Renal cortex interstitium (tissue), 11 donors: ENCODE measurements at regions not wholly inside any gene's neighbourhood (a gene's known extent, or its start where the extent isn't known, plus 50 kb on each side); places are given as distances from the start of the nearest gene placed in this dataset.

Experiments used
- DNase-seq, 11 donors: peaks; one replicate each; pipeline ENCODE4 v3.0.0-alpha.2; 2013; ENCODE audit warnings: low read depth in 9 of 11, low spot score in 4 of 11; ENCODE audit errors: extremely low read depth in 1 of 11

DNA sequence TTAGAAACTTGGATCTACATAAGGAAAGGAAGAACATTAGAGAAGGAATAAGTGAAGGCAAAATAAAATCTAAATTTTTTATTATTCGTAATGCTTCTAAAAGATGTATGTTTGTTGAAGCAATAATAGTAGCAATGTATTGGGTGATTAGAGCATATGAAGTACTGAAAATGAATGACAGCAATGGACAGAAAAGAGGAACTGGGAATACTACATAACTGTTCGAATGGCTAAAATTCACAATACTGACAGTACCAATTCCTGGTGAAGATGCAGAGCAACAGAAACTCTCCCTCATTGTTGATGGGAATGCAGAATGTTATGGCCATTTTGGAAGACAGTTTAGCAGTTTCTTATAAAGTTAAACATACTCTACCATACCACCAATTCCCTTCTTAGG, 177.3 kb upstream of the SPEF2 start:
- DNase-seq: no peak

DNA sequence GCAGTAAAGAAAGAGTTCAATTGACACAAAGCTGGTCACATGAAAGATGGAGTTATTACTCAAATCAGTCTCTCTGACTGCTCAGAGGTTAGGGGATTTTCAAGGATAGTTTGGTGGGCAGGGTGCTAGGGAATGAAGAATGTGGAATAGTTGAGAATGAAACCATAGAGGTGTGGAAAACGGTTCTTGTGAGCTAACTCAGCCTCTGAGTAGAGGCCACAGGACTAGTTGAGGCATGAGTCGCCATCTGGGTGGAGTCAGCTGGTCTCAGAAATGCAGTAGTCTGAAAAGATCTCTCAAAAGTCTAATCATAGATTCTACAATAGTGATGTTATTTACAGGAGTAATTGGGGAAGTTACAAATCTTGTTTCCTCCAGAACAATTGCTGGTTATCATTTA, 178.9 kb upstream of the SPEF2 start:
- DNase-seq: no peak

DNA sequence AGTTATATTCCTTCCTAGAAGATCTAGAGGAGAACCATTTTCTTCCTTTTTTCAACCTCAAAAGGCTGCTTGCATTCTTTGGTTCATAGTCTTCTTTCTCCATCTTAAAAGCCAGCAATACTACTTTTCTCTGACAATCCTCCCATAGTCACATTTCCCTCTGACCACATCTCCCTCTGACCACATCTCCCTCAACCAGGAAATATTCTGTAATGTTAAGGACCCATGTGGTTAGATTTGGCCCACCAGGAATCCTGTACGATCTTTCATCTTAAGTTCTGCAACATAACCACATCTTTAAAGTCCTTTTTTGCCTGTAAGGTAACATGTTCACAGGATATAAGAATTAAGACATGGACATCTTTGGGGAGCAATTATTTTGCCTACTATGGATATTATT, 179.4 kb upstream of the SPEF2 start:
- no peak for DNase-seq

DNA sequence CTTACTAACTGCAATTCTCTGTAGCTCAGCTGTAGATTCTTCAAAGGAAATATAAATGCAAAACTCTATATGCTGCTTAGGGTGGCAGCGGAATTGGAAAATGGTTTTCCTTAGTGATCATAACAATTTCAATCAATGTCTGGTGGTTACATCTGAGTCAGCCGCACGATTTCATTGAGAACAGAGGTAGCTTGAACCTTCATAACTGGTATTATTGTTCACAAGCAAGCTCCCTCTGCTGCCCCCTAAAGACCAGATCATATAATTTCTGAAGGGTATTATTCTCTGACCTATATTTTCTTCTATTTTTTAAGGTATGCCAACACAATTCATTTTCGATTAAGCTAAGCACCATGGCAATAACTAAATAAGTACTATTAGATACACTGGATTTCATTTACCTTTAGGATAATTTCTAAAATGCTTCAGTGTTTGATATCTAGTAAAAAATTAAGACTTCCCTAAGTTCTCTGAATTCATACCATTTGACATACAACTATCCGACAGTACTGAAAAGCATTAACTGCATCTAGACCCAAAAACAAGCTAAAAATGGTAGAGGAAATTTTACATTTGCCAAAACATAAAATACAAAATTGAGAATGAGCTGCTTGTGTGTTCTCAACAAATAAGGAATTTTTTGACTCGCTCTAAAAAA, 181.1 kb upstream of the SPEF2 start:
- peak in 7 of 11 donors; percentile 8 to 38 (median 12) for DNase-seq

DNA sequence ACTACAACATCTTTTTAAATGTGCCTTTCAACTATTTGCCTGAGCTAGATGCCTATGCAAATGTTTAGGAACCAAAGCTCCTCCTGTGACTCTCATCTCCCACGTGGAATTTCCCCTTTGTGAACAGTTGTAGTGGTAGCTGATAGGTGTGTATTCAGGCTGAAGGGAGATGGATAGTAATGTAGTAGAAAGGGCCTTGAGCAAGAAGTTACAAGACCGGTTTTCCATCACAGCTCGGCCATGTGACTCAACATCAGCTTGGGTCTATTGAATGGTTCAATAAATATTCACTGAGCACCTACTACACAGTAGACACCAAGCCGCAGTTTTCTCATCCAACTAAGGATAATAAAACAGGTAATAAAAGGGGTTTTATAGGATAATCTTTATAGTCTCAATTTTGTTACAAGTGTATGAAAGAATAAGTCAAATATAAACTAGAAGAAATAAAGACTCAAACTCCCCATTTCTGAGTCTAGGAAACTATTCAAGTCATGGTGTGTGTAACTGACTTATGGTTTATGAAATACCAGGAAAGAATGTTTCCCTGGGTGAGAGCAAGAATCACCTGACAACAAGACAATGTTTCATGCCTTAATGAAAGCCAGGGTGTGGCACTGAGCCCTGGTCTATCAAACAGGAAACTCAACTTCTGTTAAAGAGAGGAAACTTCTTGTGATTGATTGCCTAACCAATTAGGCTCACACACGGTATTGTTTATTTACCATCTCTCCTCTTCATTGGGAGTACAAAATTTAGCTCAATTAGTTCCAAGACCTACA, 187.1 kb upstream of the SPEF2 start:
- no peak for DNase-seq

DNA sequence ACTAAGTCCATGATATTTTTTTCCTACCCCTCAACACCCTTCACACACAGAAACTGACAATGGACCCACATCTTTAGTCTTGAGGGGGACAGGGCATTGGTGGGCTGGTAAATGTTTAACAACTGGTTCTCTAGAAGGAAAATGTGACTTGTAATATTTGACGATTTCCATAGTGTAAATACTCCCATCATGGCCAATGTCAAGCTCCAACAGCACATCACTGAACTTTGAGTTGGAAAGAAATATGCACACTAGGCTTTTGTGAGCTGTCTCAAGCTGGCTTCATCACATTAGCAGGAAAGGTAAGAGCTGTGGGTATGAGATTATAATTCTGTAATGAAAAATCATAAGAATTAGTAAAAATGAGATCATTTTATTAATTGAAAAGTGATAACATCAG, 189.9 kb upstream of the PRLR start:
- DNase-seq: no peak

DNA sequence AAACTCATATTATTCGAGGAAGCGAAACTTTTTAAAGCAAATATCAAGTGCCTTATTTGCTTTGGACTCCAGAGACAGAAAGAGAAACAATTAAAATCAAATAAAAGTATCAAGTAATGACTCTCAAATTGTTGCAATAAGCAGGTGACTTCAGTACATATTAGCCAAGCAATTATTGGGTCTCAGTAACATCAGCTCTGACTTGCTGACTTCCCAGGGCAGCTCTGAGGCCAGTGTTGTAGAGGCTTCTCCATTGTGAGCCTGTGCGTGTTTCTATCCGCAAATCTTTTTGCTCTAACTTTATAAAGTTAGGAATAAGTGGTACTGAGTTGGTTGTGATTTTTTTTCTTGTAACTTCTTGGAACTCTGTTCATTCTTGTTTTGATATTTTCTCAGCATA, 186.8 kb upstream of the PRLR start:
- no peak for DNase-seq

DNA sequence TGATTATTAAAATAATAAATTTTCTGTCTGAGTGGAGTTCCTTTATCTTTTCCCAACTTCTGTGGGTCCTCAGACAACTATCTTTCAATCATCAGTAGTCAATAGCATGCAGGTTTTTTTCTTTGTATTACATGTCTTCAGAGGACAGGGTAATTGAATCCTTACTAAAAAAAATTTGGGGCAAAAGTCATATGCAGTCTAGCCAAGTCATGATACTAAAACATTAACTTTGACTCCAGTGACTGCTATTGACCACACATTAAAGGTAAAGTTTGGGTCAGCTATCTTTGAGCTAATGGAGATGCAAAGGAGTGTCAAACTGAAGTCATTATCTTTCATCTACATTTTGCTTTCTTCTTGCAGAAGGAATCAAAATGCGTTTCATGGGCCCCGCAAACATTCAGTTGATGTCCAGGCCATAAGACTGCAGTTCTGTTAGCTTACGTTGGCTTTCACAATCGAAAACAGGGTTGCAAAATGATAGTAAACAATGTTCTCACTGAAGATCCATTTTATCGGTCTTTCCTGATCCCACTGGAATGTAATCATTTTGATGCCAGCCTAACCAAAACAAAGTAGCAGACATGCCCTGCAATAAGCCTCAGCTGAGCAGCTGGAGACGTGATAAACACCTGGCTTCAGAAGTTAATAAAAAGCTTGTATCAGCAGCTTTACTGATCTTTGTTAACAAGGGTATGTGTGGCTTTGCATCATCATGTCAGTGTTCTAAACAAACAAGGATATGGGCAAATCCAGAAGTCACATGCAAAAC, 186.1 kb upstream of the PRLR start:
- DNase-seq: no peak

DNA sequence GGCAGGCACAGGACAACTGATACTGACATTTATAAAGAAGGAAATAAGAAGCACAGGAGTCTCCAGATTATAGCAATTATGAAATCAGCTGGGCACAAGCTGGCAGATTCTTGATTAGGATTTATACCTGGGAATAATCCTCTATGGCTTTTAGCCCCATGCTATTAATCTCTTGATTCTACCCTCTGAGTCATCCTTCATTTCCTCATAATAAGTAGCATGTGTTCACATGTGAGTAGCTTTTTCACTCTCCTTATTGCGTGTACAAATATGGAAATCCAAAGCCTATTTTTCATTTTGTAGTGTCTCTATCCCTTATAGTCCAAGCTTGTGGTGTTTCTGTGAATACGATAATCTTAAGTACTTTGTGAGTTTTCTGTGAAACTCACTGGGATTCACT, 185.0 kb upstream of the PRLR start:
- DNase-seq: no peak

DNA sequence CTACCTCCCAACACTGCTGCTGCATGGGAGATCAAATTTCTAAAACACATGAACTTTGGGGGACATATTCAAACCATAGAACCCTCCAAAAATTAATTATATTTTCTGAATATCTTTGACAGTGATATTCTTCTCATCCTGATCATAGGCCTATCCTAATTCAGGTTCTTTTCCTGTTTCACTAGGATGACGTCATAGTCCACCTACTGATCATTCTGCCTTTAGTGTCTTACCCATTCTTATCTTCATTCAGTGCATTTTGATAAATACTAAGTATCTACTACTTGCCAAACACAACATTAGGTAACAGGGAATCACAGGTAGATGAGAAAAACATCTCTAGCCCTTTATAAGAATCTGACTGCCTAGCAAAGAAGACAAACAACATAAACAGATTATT, 179.1 kb upstream of the PRLR start:
- DNase-seq: no peak

DNA sequence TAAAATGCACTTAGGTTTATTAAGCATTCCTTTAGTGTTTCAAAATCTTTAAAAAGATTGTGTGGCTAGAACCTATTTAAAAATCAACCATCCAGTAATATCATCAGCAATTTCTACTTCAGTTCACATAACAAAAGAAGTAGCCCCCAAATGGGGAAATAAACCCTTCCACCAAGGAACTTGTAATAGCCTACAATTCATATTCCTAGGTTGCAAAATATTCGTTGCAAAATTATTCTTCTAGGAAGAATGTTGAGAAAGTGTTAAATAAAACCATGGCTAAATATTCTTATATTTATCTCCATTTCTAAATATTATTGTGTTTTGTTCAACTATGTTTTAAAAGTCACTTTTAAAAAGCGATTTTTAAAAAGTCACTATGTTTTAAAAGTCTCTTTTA, 177.9 kb upstream of the PRLR start:
- DNase-seq: no peak

DNA sequence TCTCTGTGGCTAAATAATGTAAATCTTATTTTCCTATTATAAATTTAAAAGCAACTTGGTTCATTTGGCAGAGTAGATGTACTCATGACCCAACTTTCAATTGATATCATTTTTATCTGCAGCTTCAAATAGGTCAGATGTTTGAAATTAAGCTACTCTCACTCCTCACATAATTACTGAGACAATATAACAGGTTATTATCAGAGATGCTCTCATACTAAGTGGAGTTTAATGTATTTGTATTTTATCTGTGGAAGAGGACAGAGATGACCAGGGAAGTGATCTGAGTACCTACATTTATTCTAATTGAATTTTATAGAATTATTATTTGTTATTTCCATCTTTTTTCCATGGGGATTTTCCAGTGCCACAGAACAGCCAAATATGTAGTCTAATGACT, 177.4 kb upstream of the PRLR start:
- no peak for DNase-seq

DNA sequence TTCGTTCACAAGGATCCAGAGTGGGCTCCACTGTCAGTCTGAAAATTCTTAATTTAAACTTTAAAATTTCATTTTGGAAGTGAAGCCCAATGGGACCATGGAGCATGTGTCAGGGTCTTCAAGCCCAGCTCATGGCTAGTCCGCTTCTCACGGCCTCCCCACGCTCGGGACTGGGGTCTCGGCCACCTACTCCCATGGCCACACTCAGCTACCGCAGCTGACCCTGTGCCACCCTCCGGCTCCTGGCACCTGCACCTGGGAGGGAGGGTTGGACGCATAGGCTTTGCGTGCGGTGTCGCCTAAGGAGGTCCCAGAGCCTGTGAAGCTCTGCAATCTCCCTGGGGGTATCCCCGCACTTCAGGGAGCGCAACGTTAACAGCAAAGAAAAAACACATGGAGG, 175.7 kb upstream of the PRLR start:
- no peak for DNase-seq

DNA sequence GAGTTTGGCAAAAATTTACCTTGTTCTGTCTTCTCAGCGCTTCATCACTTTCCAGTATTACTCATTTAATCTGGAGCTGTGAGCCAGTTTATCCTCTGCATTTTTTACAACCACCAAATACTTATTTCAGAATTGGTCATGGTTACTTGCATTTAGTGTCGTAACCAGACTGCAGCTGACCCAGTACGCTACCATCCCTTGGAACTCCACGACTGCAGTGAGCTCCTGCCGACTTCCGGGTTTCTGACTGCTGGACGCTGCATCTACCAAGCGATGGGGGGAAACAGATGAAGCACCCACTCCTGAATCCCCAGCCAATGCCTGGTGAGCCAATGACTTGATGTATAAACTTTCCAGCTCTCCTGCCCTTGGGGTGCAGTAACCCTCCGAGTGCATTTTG, 174.4 kb upstream of the PRLR start:
- no peak for DNase-seq

DNA sequence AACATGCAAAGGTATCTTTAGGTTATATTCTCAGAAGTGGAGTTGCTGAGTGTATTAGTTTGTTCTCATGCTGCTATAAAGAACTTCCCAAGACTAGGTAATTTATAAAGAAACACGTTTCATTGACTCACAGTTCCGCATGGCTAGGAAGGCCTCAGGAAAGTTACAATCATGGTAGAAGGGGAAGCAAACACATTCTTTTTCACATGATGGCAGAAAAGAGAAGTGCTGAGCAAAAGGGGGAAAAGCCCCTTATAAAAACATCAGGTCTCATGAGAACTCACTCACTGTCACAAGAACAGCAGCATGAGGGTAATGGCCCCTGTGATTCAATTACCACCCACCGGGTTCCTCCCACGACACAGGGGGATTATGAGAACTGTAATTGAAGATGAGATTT, 163.6 kb upstream of the PRLR start:
- no peak for DNase-seq

DNA sequence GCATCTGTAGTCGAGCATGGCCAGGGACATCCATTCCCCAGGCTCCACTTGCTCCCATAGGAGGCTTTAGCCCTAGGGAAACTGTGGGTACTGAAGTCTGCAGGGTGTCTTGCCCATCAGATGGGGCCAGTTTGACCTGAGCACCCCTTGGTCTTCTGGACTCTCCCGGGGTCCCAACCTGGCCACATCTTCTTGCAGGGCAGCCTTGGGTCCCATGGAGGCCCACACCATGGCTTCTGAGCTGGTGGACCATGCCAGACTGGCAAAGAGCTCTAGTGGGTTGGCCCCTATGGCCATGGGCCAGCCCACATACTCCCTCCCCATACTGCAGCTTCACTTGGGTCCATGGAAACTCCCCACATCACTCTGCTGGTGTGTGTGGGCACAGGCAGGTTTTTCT, 154.4 kb upstream of the PRLR start:
- DNase-seq: no peak

DNA sequence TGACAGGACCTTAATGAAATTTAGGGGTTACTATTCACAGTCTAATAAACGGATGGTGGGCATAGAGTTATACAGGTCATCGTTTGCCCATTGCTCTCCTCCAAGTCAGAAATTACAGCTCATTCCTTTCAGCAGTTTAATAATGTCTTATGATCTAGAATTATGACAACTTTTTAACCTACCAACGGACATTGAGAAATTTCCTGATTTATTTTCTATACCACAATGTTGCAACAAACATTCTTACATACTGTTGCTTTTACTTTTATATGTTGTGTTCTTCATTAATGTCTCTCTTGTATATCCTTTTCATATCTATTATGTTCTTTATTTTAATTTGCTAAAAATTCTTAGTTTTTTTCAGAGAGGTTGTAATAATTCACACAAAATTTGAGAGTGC, 152.8 kb upstream of the PRLR start:
- no peak for DNase-seq

DNA sequence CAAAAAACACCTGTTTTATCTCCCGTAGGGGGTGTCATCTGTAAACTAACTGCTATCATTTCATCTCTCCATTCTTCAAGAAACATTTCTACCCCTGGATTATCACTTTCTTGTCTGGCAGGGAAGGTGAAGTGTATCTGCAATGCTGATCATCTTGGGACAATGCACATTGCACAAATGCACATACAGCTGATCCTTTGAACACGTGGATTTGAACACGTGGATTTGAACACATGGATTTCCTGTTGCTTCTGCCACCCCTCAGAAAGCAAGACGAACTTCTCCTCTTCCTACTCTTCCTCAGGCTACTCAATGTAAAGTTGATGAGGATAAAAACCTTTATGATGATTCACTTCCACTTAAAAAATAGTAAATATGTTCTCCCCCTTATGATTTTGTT, 147.4 kb upstream of the PRLR start:
- no peak for DNase-seq

DNA sequence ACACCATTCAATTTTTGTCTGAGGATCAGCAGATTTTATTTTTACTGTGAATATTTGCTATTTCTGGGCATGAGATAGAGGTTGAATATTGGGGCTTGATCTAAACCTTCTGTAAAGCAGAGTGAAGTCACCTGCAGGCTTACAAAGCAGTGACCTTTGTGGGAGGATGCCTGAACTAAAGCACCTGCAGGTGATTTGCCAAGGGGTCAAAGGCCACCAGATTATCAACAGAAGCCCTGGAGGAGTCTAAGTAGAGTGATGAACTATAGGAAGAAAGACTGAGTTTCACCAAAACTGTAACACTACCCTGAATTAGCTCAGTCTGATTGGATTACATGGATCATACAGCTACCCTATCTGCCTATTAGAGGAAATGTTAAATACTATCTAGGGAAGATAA, 144.3 kb upstream of the PRLR start:
- DNase-seq: no peak

DNA sequence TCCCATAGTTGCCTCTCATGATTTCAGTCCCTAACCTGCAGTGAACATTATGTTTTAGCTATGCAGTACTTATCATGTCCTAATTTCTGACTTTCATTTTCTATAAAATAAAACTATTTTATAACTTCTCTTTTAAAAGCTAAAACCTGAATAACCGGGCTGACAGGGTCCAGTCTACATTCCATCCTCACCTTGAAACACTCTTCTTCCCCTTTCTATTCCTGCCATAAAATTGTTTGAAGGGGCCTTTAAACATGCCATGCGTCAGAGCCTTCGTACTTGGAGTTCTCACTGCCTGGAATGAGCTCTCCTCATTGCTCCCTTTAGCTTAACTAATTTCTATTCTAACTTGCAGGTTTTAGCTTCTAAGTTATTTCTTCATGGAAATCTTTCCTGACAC, 143.0 kb upstream of the PRLR start:
- DNase-seq: no peak
